ENCODE measurements at regions not wholly inside any gene's neighbourhood (a gene's known extent, or its start where the extent isn't known, plus 50 kb on each side); places are given as distances from the start of the nearest gene placed in this dataset.

GRCh38 chr14:71524320-71524982 lies 407.8 kb upstream of the RGS6 start:
- TF ChIP-seq POLR2A (IDR thresholded peaks at IDR 0.05) (no peak), CTCF (IDR thresholded peaks at IDR 0.05) (no peak)
- WGBS, 2 donors, result 91 to 95% methylated on average over 6 of the region's 6 CpGs
- H3K4me3 ChIP-seq (ENCODE audit: low read depth, poor library complexity, severe bottlenecking), result no peak overlapping the region
- no peak for DNase-seq (ENCODE audit: low spot score in 2 of 2)
- intact Hi-C loops (cut with DNase I; ENCODE audit: low total_unique reads), result no loop called here

GRCh38 chr14:71525663-71526221 lies 406.5 kb upstream of the RGS6 start:
- no peak overlapping the region for H3K4me3 ChIP-seq (ENCODE audit: low read depth, poor library complexity, severe bottlenecking)
- TF ChIP-seq CTCF (IDR thresholded peaks at IDR 0.05) (no peak), POLR2A (IDR thresholded peaks at IDR 0.05) (no peak)
- intact Hi-C loops (cut with DNase I; ENCODE audit: low total_unique reads), result no loop called here
- WGBS, 2 donors, result 93 to 94% methylated on average over 5 of the region's 5 CpGs
- no peak for DNase-seq (ENCODE audit: low spot score in 2 of 2)

- TF ChIP-seq CTCF (IDR thresholded peaks at IDR 0.05) (no peak), POLR2A (IDR thresholded peaks at IDR 0.05) (no peak)
- intact Hi-C loops (cut with DNase I; ENCODE audit: low total_unique reads), result no loop called here
- DNase-seq (ENCODE audit: low spot score in 2 of 2), result no peak
- H3K4me3 ChIP-seq (ENCODE audit: low read depth, poor library complexity, severe bottlenecking), result no peak overlapping the region
- WGBS, 2 donors, result 97 to 99% methylated on average over 3 of the region's 3 CpGs
These were observed 405.8 kb upstream of the RGS6 start for GRCh38 chr14:71526388-71526787.

GRCh38 chr14:71527838-71528237 lies 404.4 kb upstream of the RGS6 start:
- WGBS, 2 donors, result 87 to 91% methylated on average over 8 of the region's 8 CpGs
- no peak for TF ChIP-seq CTCF (IDR thresholded peaks at IDR 0.05)
- no peak overlapping the region for H3K4me3 ChIP-seq (ENCODE audit: low read depth, poor library complexity, severe bottlenecking)
- intact Hi-C loops (cut with DNase I; ENCODE audit: low total_unique reads), result no loop called here
- DNase-seq (ENCODE audit: low spot score in 2 of 2), result no peak

GRCh38 chr14:71529848-71530247 lies 402.4 kb upstream of the RGS6 start:
- DNase-seq (ENCODE audit: low spot score in 2 of 2), result peak in 1 of 2 donors; percentile 34
- intact Hi-C loops (cut with DNase I; ENCODE audit: low total_unique reads), result no loop called here
- H3K4me3 ChIP-seq (ENCODE audit: low read depth, poor library complexity, severe bottlenecking), result no peak overlapping the region
- no peak for TF ChIP-seq POLR2A (IDR thresholded peaks at IDR 0.05)
- TF ChIP-seq CTCF (IDR thresholded peaks at IDR 0.05), result no peak
- WGBS, 2 donors, result 47 to 72% methylated on average over 4 of the region's 4 CpGs

- whole genome bisulfite sequencing, 2 donors, result 64 to 73% methylated on average over 4 of the region's 4 CpGs
- no peak overlapping the region for H3K4me3 ChIP-seq (ENCODE audit: low read depth, poor library complexity, severe bottlenecking)
- no peak for DNase-seq (ENCODE audit: low spot score in 2 of 2)
- intact Hi-C loops (cut with DNase I; ENCODE audit: low total_unique reads), result no loop called here
- no peak for TF ChIP-seq POLR2A (IDR thresholded peaks at IDR 0.05)
- TF ChIP-seq CTCF (IDR thresholded peaks at IDR 0.05), result no peak
These were observed 399.9 kb upstream of the RGS6 start for GRCh38 chr14:71532344-71532743.

Measured in lower leg skin (tissue), 4 donors.